HepG2 (cell line): ENCODE measurements at regions not wholly inside any gene's neighbourhood (a gene's known extent, or its start where the extent isn't known, plus 50 kb on each side); places are given as distances from the start of the nearest gene placed in this dataset.

Experiments
- ATAC-seq: fragments of 200-7000 bp; cut with Tn5 transposase; 3 replicates; pipeline ENCODE4 v1.9.1; 2020; ENCODE audit warnings: mild to moderate bottlenecking, moderate library complexity
- BruUV-seq: library from RNA; stranded (reverse); fragments of 400-500 nt; replicated peaks from 2 replicates; lab custom pipeline; 2021; lab: Mats Ljungman, UMichigan
- CTCF ChIA-PET: fragments of 300-600 bp; formaldehyde crosslinking; extraction: SDS; loops from one replicate; lab custom pipeline; 2021; ENCODE audit warnings: low total read pairs, inconsistent platforms, low intra/inter-chr PET ratio; lab: Yijun Ruan, JAX
- POLR2A ChIA-PET: fragments of 350-600 bp; sonication (Branson Sonifier 250); formaldehyde crosslinking; loops from one replicate; lab custom pipeline; 2020; ENCODE audit warnings: antibody characterized with exemption, inconsistent platforms; lab: Yijun Ruan, JAX
- DNase-seq: peaks from one replicate; pipeline ENCODE4 v3.0.0-alpha.2; 2015; ENCODE audit warnings: low spot score
- FAIRE-seq: peaks from 3 replicates; lab custom pipeline; 2011; peaks lifted over from hg19 to GRCh38; lab: Jason Lieb, UNC
- H2AFZ ChIP-seq: one replicate; pipeline ENCODE4 v1.6.1; 2011; ENCODE audit warnings: low read length, inconsistent platforms
- H3K27ac ChIP-seq: fragments of 300-600 bp; 3 replicates; pipeline ENCODE4 v1.8.0; 2011; ENCODE audit warnings: mixed run types, mild to moderate bottlenecking, mixed read lengths, low read length, inconsistent platforms; ENCODE audit not compliant: insufficient read depth; ENCODE audit errors: extremely low read length
- H3K27me3 ChIP-seq, 2 experiments: fragments of 200-600 bp in 1 of 2; 2 replicates in 1 of 2; 3 replicates in 1 of 2; pipeline versions ENCODE4 v1.6.0 to v1.8.0; 2011; ENCODE audit warnings: low read length in 2 of 2, mild to moderate bottlenecking in 2 of 2, moderate library complexity in 2 of 2, inconsistent platforms in 1 of 2; ENCODE audit not compliant: insufficient read depth in 2 of 2, control insufficient read depth in 1 of 2
- H3K36me3 ChIP-seq, 2 experiments: fragments of 200-600 bp in 1 of 2; replicated peaks in 1 of 2; 2 replicates in 1 of 2; 3 replicates in 1 of 2; pipeline versions ENCODE4 v1.5.1 to v1.8.0; 2011; ENCODE audit warnings: low read length in 2 of 2, inconsistent platforms in 1 of 2; ENCODE audit not compliant: insufficient read depth in 2 of 2, control insufficient read depth in 1 of 2
- H3K4me1 ChIP-seq: 2 replicates; pipeline ENCODE4 v1.5.1; 2012; ENCODE audit warnings: low read length, inconsistent platforms; ENCODE audit not compliant: insufficient read depth
- H3K4me2 ChIP-seq: 2 replicates; pipeline ENCODE4 v1.6.0; 2011; ENCODE audit warnings: low read depth, low read length, inconsistent platforms
- H3K4me3 ChIP-seq, 3 experiments: fragments of 200-600 bp in 1 of 3; sonication (generic), shearing (Covaris generic) in 1 of 3; replicated peaks in 1 of 3; 2 replicates each; pipeline ENCODE4 v1.5.1; 2011 to 2016; ENCODE audit warnings: low read length in 3 of 3, inconsistent platforms in 2 of 3, low read depth in 2 of 3, mild to moderate bottlenecking in 2 of 3, control low read depth in 1 of 3, mixed read lengths in 1 of 3; ENCODE audit not compliant: insufficient read depth in 1 of 3
- H3K79me2 ChIP-seq: one replicate; pipeline ENCODE4 v1.6.1; 2011; ENCODE audit warnings: low read length, inconsistent platforms; ENCODE audit not compliant: insufficient read depth
- H3K9ac ChIP-seq: 2 replicates; pipeline ENCODE4 v1.6.0; 2011; ENCODE audit warnings: mild to moderate bottlenecking, low read depth, low read length, inconsistent platforms; ENCODE audit not compliant: insufficient read depth
- H3K9me3 ChIP-seq: 2 replicates; pipeline ENCODE4 v1.5.1; 2012; ENCODE audit warnings: mild to moderate bottlenecking, low read length
- H4K20me1 ChIP-seq: 2 replicates; pipeline ENCODE4 v1.6.0; 2011; ENCODE audit warnings: inconsistent platforms, mild to moderate bottlenecking, low read length, moderate library complexity; ENCODE audit not compliant: insufficient read depth
- CTCF ChIP-seq: sonication (generic); formaldehyde crosslinking; IDR thresholded peaks from 2 replicates; pipeline ENCODE4 v1.5.0; 2020; ENCODE audit warnings: mild to moderate bottlenecking, missing genetic modification reagents, moderate library complexity
- FLYWCH1 ChIP-seq: sonication (generic); formaldehyde crosslinking; IDR thresholded peaks from 2 replicates; pipeline ENCODE4 v1.8.1; 2023; ENCODE audit warnings: mild to moderate bottlenecking, missing genetic modification reagents
- JUND ChIP-seq: sonication (generic); formaldehyde crosslinking; IDR thresholded peaks from 2 replicates; pipeline ENCODE4 v1.8.0; 2022; ENCODE audit warnings: mild to moderate bottlenecking, missing genetic modification reagents
- NONO ChIP-seq, 2 experiments: fragments of 450-650 bp in 1 of 2; sonication (generic) in 1 of 2; formaldehyde crosslinking in 1 of 2; IDR thresholded peaks in 1 of 2; conservative IDR thresholded peaks in 1 of 2; 2 replicates each; pipeline versions ENCODE4 v1.6.1 to v1.8.0; 2017 to 2022; ENCODE audit warnings: mild to moderate bottlenecking in 1 of 2, missing genetic modification reagents in 1 of 2, moderate library complexity in 1 of 2
- ZBTB42 ChIP-seq: sonication (generic); formaldehyde crosslinking; IDR thresholded peaks from 2 replicates; pipeline ENCODE4 v1.5.0; 2020; ENCODE audit warnings: mild to moderate bottlenecking, missing genetic modification reagents
- ZBTB43 ChIP-seq: sonication (generic); formaldehyde crosslinking; conservative IDR thresholded peaks from 2 replicates; pipeline ENCODE4 v1.4.0; 2020; ENCODE audit warnings: missing genetic modification reagents
- ZNF878 ChIP-seq: sonication (generic); formaldehyde crosslinking; IDR thresholded peaks from 2 replicates; pipeline ENCODE4 v1.8.1; 2023; ENCODE audit warnings: mild to moderate bottlenecking, missing genetic modification reagents, moderate library complexity
- ZNF883 ChIP-seq: sonication (generic); formaldehyde crosslinking; IDR thresholded peaks from 2 replicates; pipeline ENCODE4 v1.5.1; 2020; ENCODE audit warnings: mild to moderate bottlenecking, missing genetic modification reagents; ENCODE audit errors: not compliant biosample characterization
- WGBS: methylation state at CpG from one replicate; pipeline ENCODE4 v1.1.6; 2017; ENCODE audit warnings: low lambda C conversion rate; 5-methylcytosine and 5-hydroxymethylcytosine counted together
- in situ Hi-C: cut with HindIII; loops from 2 replicates; pipeline ENCODE4 v1.10.0; 2017; ENCODE audit warnings: low pct_unique_long_range_greater_than_20kb; ENCODE audit not compliant: extremely low pct_ligation_motif_present
- intact Hi-C: fragments of 100-400 bp; cut with micrococcal nuclease; formaldehyde crosslinking; loops from one replicate; pipeline ENCODE4 v1.10.0; 2022; ENCODE audit not compliant: unreplicated experiment

- no peak overlapping the region for H3K27ac ChIP-seq
- ChIA-PET CTCF (no interaction called here), POLR2A (no interaction called here)
- no peak overlapping the region for H3K9ac ChIP-seq
- H3K36me3 ChIP-seq: no peaks in the 10 kb centered on the region
- WGBS: 51% methylated on average over 3 of the region's 3 CpGs
- H4K20me1 ChIP-seq: no peaks in the 10 kb centered on the region
- in situ Hi-C loops (no loop called here), intact Hi-C loops (no loop called here)
- H2AFZ ChIP-seq: no peak overlapping the region
- DNase-seq: no peak
- H3K4me3 ChIP-seq: no peak overlapping the region
- H3K4me2 ChIP-seq: no peak overlapping the region
- no peaks in the 10 kb centered on the region for H3K79me2 ChIP-seq
- no TSS peak for BruUV-seq
- TF ChIP-seq CTCF (CRISPR knock-in tag) (no peak), ZBTB43 (CRISPR knock-in tag) (no peak), ZNF878 (CRISPR knock-in tag) (no peak)
- 0 out of 2 replicates have a peak, but pooled peaks cover 14% of the 10 kb centered on the region for H3K4me1 ChIP-seq
- no peak for FAIRE-seq
- no peak for ATAC-seq
- H3K27me3 ChIP-seq: no peaks in the 10 kb centered on the region
- peaks cover 7% of the 10 kb centered on the region; the same call in 1 of the 2 replicates for H3K9me3 ChIP-seq
Observed at GRCh38 chr9:3137347-3137695, 293.4 kb upstream of the PUM3 start.

- no peak for ATAC-seq
- Histone ChIP-seq H3K27ac (no peak overlapping the region), H3K36me3 (no peaks in the 10 kb centered on the region), H2AFZ (no peak overlapping the region), H3K27me3 (no peaks in the 10 kb centered on the region), H4K20me1 (no peaks in the 10 kb centered on the region), H3K4me1 (0 out of 2 replicates have a peak, but pooled peaks cover 14% of the 10 kb centered on the region), H3K79me2 (no peaks in the 10 kb centered on the region), H3K4me2 (no peak overlapping the region), H3K4me3 (no peak overlapping the region), H3K9me3 (peaks cover 7% of the 10 kb centered on the region; the same call in 1 of the 2 replicates), H3K9ac (no peak overlapping the region)
- in situ Hi-C loops: no loop called here
- intact Hi-C loops: no loop called here
- BruUV-seq: no TSS peak
- ChIA-PET CTCF (no interaction called here), POLR2A (no interaction called here)
- TF ChIP-seq JUND: no peak
- no peak for TF ChIP-seq ZNF883
- TF ChIP-seq NONO (IDR thresholded peaks at IDR 0.05): no peak
- TF ChIP-seq NONO (CRISPR knock-in tag; conservative IDR thresholded peaks at IDR 0.05): no peak
- TF ChIP-seq FLYWCH1 (CRISPR knock-in tag): no peak
- no peak for TF ChIP-seq ZBTB42 (CRISPR knock-in tag)
- FAIRE-seq: no peak
- 69% methylated on average over 6 of the region's 6 CpGs for WGBS
- DNase-seq: no peak
Observed at GRCh38 chr9:3136686-3137346, 292.9 kb upstream of the PUM3 start.
